ENCODE measurements at regions not wholly inside any gene's neighbourhood (a gene's known extent, or its start where the extent isn't known, plus 50 kb on each side); places are given as distances from the start of the nearest gene placed in this dataset.

GRCh38 chr2:81650048-81650971, 1345.8 kb upstream of the LRRTM1 start:
- no peak for DNase-seq (ENCODE audit: low read depth in 1 of 2, low spot score in 2 of 2)
- H3K9me3 ChIP-seq (replicated peaks) = no peaks in the 10 kb centered on the region; the same call in 1 of the 2 replicates
- no peaks in the 10 kb centered on the region for H3K4me1 ChIP-seq (replicated peaks)
- H3K36me3 ChIP-seq = no peaks in the 10 kb centered on the region
- H3K27me3 ChIP-seq (replicated peaks) = no peaks in the 10 kb centered on the region
- H3K27ac ChIP-seq = no peak overlapping the region
- H3K4me3 ChIP-seq = no peak overlapping the region

- DNase-seq (ENCODE audit: low read depth in 1 of 2, low spot score in 2 of 2) = no peak
- Histone ChIP-seq H3K27me3 (replicated peaks) (no peaks in the 10 kb centered on the region), H3K27ac (no peak overlapping the region), H3K4me1 (replicated peaks) (no peaks in the 10 kb centered on the region), H3K36me3 (no peaks in the 10 kb centered on the region), H3K9me3 (replicated peaks) (no peaks in the 10 kb centered on the region; the same call in 1 of the 2 replicates), H3K4me3 (no peak overlapping the region)
These were observed 1344.3 kb upstream of the LRRTM1 start for GRCh38 chr2:81648806-81649205.

GRCh38 chr2:81648370-81648769, 1343.8 kb upstream of the LRRTM1 start:
- no peaks in the 10 kb centered on the region for H3K4me1 ChIP-seq (replicated peaks)
- H3K9me3 ChIP-seq (replicated peaks) = peaks cover 3% of the 10 kb centered on the region; the same call in 1 of the 2 replicates
- no peak overlapping the region for H3K4me3 ChIP-seq
- H3K36me3 ChIP-seq = no peaks in the 10 kb centered on the region
- no peak for DNase-seq (ENCODE audit: low read depth in 1 of 2, low spot score in 2 of 2)
- H3K27ac ChIP-seq = no peak overlapping the region
- H3K27me3 ChIP-seq (replicated peaks) = no peaks in the 10 kb centered on the region

DNA sequence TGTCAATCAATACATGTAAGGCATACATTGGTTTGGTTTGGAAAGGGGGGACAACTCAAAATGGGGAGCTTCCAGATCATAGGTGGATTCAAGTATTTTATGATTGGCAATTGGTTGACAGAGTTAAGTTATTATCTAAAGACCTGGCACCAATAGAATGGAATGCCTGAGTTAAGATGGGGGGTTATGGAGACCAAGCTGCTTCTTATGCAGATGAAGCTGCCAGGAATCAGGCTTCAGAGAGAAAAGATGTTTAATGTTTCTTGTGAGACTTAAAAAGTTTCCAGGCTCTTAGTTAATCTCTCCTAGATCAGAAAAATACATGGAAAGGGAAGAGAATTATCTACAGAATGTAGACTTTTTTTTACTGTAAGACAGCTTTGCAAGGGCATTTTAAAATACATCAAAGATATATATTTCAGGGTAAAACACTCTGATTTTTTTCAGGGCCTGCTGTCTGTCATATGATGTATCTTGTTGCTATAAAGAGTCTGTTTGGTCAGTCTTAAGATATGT, 1343.2 kb upstream of the LRRTM1 start:
- Histone ChIP-seq H3K27ac (no peak overlapping the region), H3K36me3 (no peaks in the 10 kb centered on the region), H3K27me3 (replicated peaks) (no peaks in the 10 kb centered on the region), H3K4me1 (replicated peaks) (no peaks in the 10 kb centered on the region), H3K4me3 (no peak overlapping the region), H3K9me3 (replicated peaks) (peaks cover 5% of the 10 kb centered on the region; the same call in 1 of the 2 replicates)
- DNase-seq (ENCODE audit: low read depth in 1 of 2, low spot score in 2 of 2) = no peak

DNA sequence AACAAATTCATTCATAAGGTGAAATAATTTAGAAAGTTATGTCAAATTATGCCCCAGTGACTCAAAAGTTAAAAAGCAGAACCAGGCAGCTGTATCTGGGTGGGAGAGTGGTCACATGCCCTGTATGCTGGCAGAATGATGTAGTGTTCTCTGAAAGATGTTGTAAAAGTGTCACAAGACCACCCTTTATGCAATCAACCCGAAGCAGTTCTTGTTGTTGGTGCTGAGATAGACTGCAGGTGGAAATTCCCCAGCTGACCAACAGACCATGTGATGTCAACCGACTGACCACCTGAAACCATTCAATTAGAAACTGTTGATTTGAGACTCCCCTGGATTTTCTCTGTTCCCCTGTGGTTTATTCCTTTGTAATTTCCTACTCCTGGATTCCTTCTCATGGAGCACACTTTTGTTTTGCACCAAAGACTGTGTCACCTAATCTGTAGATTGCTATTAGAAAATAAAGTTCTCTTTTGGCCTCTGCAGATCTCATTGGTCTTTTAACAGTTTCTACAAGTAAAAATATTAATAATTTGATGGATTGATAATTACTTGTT, 1341.3 kb upstream of the LRRTM1 start:
- H3K36me3 ChIP-seq = no peaks in the 10 kb centered on the region
- no peak for DNase-seq (ENCODE audit: low read depth in 1 of 2, low spot score in 2 of 2)
- H3K9me3 ChIP-seq (replicated peaks) = peaks cover 5% of the 10 kb centered on the region; the same call in 1 of the 2 replicates
- H3K27me3 ChIP-seq (replicated peaks) = no peaks in the 10 kb centered on the region
- H3K4me1 ChIP-seq (replicated peaks) = no peaks in the 10 kb centered on the region
- no peak overlapping the region for H3K4me3 ChIP-seq
- H3K27ac ChIP-seq = no peak overlapping the region

DNA sequence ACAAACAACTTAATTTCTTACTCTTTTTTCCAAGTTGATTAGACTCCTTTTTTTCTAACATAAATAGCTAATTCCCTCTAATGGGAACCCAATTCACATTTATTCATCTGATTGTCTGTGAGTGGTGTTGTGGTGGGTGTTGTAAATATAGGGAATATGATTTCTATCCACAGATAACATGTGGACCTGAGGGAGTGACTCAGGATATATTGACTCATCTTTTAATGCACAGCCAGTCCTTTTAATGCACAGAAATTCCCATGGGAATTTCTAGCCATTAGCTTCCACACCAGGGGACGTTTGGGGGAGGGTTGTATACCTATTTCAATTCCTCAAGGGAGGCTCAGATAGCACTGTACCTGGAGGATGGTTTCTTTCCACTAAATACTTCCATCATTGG, 1339.6 kb upstream of the LRRTM1 start:
- Histone ChIP-seq H3K4me1 (replicated peaks) (no peaks in the 10 kb centered on the region), H3K36me3 (no peaks in the 10 kb centered on the region), H3K4me3 (no peak overlapping the region), H3K27ac (no peak overlapping the region), H3K27me3 (replicated peaks) (no peaks in the 10 kb centered on the region), H3K9me3 (replicated peaks) (peaks cover 5% of the 10 kb centered on the region; the same call in 1 of the 2 replicates)
- DNase-seq (ENCODE audit: low read depth in 1 of 2, low spot score in 2 of 2) = no peak

- no peak for DNase-seq (ENCODE audit: low read depth in 1 of 2, low spot score in 2 of 2)
- Histone ChIP-seq H3K4me1 (replicated peaks) (no peaks in the 10 kb centered on the region), H3K36me3 (no peaks in the 10 kb centered on the region), H3K27me3 (replicated peaks) (no peaks in the 10 kb centered on the region), H3K27ac (no peak overlapping the region), H3K4me3 (no peak overlapping the region), H3K9me3 (replicated peaks) (no peaks in the 10 kb centered on the region)
These were observed 1320.3 kb upstream of the LRRTM1 start for GRCh38 chr2:81624825-81625224.

DNA sequence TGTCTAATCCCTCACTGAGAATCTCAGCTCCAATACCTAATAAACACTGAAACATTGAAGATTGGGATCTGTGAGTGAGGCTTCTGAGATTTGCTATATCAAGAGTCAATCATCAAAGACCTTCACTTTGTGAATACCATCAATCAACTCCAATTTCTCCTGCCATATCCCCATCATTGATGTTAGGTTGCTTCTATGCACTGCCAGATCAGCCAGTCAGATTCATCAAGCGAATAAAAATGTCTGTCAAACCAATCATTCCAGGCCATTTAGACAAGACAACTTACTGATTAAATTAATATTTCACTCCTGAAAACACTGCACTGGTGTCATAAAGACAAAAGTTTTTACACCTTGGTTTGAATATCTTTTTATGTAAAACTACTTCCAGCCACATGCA, 1295.5 kb upstream of the LRRTM1 start:
- no peaks in the 10 kb centered on the region for H3K36me3 ChIP-seq
- no peak for DNase-seq (ENCODE audit: low read depth in 1 of 2, low spot score in 2 of 2)
- H3K27ac ChIP-seq = no peak overlapping the region
- no peaks in the 10 kb centered on the region for H3K4me1 ChIP-seq (replicated peaks)
- H3K27me3 ChIP-seq (replicated peaks) = no peaks in the 10 kb centered on the region
- 0 out of 2 replicates have a peak, but pooled peaks cover 8% of the 10 kb centered on the region for H3K9me3 ChIP-seq (replicated peaks)
- no peak overlapping the region for H3K4me3 ChIP-seq

GRCh38 chr2:81598453-81598852, 1293.9 kb upstream of the LRRTM1 start:
- no peak overlapping the region for H3K4me3 ChIP-seq
- no peaks in the 10 kb centered on the region for H3K27me3 ChIP-seq (replicated peaks)
- no peaks in the 10 kb centered on the region for H3K36me3 ChIP-seq
- H3K4me1 ChIP-seq (replicated peaks) = no peaks in the 10 kb centered on the region
- DNase-seq (ENCODE audit: low read depth in 1 of 2, low spot score in 2 of 2) = no peak
- H3K9me3 ChIP-seq (replicated peaks) = 0 out of 2 replicates have a peak, but pooled peaks cover 8% of the 10 kb centered on the region
- no peak overlapping the region for H3K27ac ChIP-seq

GRCh38 chr2:81589406-81589805, 1284.9 kb upstream of the LRRTM1 start:
- H3K4me3 ChIP-seq = no peak overlapping the region
- H3K36me3 ChIP-seq = no peaks in the 10 kb centered on the region
- no peaks in the 10 kb centered on the region for H3K27me3 ChIP-seq (replicated peaks)
- no peaks in the 10 kb centered on the region for H3K4me1 ChIP-seq (replicated peaks)
- 0 out of 2 replicates have a peak, but pooled peaks cover 9% of the 10 kb centered on the region for H3K9me3 ChIP-seq (replicated peaks)
- no peak overlapping the region for H3K27ac ChIP-seq
- no peak for DNase-seq (ENCODE audit: low read depth in 1 of 2, low spot score in 2 of 2)

GRCh38 chr2:81583311-81584108, 1279.0 kb upstream of the LRRTM1 start:
- H3K36me3 ChIP-seq = no peaks in the 10 kb centered on the region
- H3K4me1 ChIP-seq (replicated peaks) = no peaks in the 10 kb centered on the region
- no peaks in the 10 kb centered on the region for H3K27me3 ChIP-seq (replicated peaks)
- H3K27ac ChIP-seq = no peak overlapping the region
- DNase-seq (ENCODE audit: low read depth in 1 of 2, low spot score in 2 of 2) = no peak
- no peak overlapping the region for H3K4me3 ChIP-seq
- 0 out of 2 replicates have a peak, but pooled peaks cover 3% of the 10 kb centered on the region for H3K9me3 ChIP-seq (replicated peaks)

GRCh38 chr2:81576713-81577112, 1272.2 kb upstream of the LRRTM1 start:
- no peak for DNase-seq (ENCODE audit: low read depth in 1 of 2, low spot score in 2 of 2)
- Histone ChIP-seq H3K36me3 (no peaks in the 10 kb centered on the region), H3K4me3 (no peak overlapping the region), H3K4me1 (replicated peaks) (no peaks in the 10 kb centered on the region), H3K27ac (no peak overlapping the region), H3K27me3 (replicated peaks) (no peaks in the 10 kb centered on the region), H3K9me3 (replicated peaks) (no peaks in the 10 kb centered on the region; the same call in 1 of the 2 replicates)

- no peaks in the 10 kb centered on the region for H3K4me1 ChIP-seq (replicated peaks)
- H3K9me3 ChIP-seq (replicated peaks) = peaks cover 9% of the 10 kb centered on the region
- H3K4me3 ChIP-seq = no peak overlapping the region
- H3K27me3 ChIP-seq (replicated peaks) = no peaks in the 10 kb centered on the region; the same call in 1 of the 2 replicates
- no peaks in the 10 kb centered on the region for H3K36me3 ChIP-seq
- no peak for DNase-seq (ENCODE audit: low read depth in 1 of 2, low spot score in 2 of 2)
- no peak overlapping the region for H3K27ac ChIP-seq
These were observed 1246.6 kb upstream of the LRRTM1 start for GRCh38 chr2:81551040-81551634.
